ENCODE measurements at regions not wholly inside any gene's neighbourhood (a gene's known extent, or its start where the extent isn't known, plus 50 kb on each side); places are given as distances from the start of the nearest gene placed in this dataset.

- TF ChIP-seq CTCF (IDR thresholded peaks at IDR 0.05) (no peak), POLR2A (IDR thresholded peaks at IDR 0.05) (no peak)
These were observed 670.9 kb upstream of the EEF2KMT start for GRCh38 chr16:5768445-5768844.

All from uterus (tissue), 2 donors.